ENCODE measurements at regions not wholly inside any gene's neighbourhood (a gene's known extent, or its start where the extent isn't known, plus 50 kb on each side); places are given as distances from the start of the nearest gene placed in this dataset.

- TF ChIP-seq CTCF (conservative IDR thresholded peaks at IDR 0.05; ENCODE audit: control insufficient read depth, insufficient read depth, low read depth, low read length) = no peak
- H3K4me3 ChIP-seq (ENCODE audit: control insufficient read depth, low read depth, low read length) = no peak overlapping the region
- DNase-seq (ENCODE audit: low read depth) = no peak
Measured at GRCh38 chr2:142582317-142582716, 295.1 kb upstream of the KYNU start.

GRCh38 chr2:142581491-142581890 lies 296.0 kb upstream of the KYNU start:
- no peak overlapping the region for H3K4me3 ChIP-seq (ENCODE audit: control insufficient read depth, low read depth, low read length)
- no peak for DNase-seq (ENCODE audit: low read depth)
- no peak for TF ChIP-seq CTCF (conservative IDR thresholded peaks at IDR 0.05; ENCODE audit: control insufficient read depth, insufficient read depth, low read depth, low read length)

GRCh38 chr2:142580691-142581090 lies 296.8 kb upstream of the KYNU start:
- DNase-seq (ENCODE audit: low read depth) = no peak
- H3K4me3 ChIP-seq (ENCODE audit: control insufficient read depth, low read depth, low read length) = no peak overlapping the region
- TF ChIP-seq CTCF (conservative IDR thresholded peaks at IDR 0.05; ENCODE audit: control insufficient read depth, insufficient read depth, low read depth, low read length) = no peak

GRCh38 chr2:142575561-142575960 lies 301.9 kb upstream of the KYNU start:
- no peak overlapping the region for H3K4me3 ChIP-seq (ENCODE audit: control insufficient read depth, low read depth, low read length)
- TF ChIP-seq CTCF (conservative IDR thresholded peaks at IDR 0.05; ENCODE audit: control insufficient read depth, insufficient read depth, low read depth, low read length) = no peak
- no peak for DNase-seq (ENCODE audit: low read depth)

GRCh38 chr2:142574388-142574787 lies 303.1 kb upstream of the KYNU start:
- TF ChIP-seq CTCF (conservative IDR thresholded peaks at IDR 0.05; ENCODE audit: control insufficient read depth, insufficient read depth, low read depth, low read length) = no peak
- no peak overlapping the region for H3K4me3 ChIP-seq (ENCODE audit: control insufficient read depth, low read depth, low read length)
- DNase-seq (ENCODE audit: low read depth) = no peak

GRCh38 chr2:142572346-142573132 lies 304.9 kb upstream of the KYNU start:
- TF ChIP-seq CTCF (conservative IDR thresholded peaks at IDR 0.05; ENCODE audit: control insufficient read depth, insufficient read depth, low read depth, low read length) = no peak
- no peak overlapping the region for H3K4me3 ChIP-seq (ENCODE audit: control insufficient read depth, low read depth, low read length)

More at GRCh38 chr2:142572346-142573132, 304.9 kb upstream of the KYNU start:
- no peak for DNase-seq (ENCODE audit: low read depth)
